Activated T-cell treated with anti-CD3 and anti-CD28 coated beads, Interleukin-2, amount 50 U/mL, for 72 hours (primary cell): ENCODE measurements at regions not wholly inside any gene's neighbourhood (a gene's known extent, or its start where the extent isn't known, plus 50 kb on each side); places are given as distances from the start of the nearest gene placed in this dataset.

ENCODE experiments used
- ATAC-seq, 2 donors: fragments of 150-1000 bp; cut with Tn5 transposase; replicated peaks in 1 of 2; 2 replicates each; pipeline ENCODE4 v1.10.0; 2021; ENCODE audit warnings: moderate library complexity in 2 of 2, mild to moderate bottlenecking in 1 of 2
- DNase-seq, 2 donors: peaks; one replicate each; pipeline ENCODE4 v3.0.0; 2021 to 2022; ENCODE audit warnings: mixed read lengths in 1 of 2
- H3K27ac Mint-ChIP-seq: one replicate; pipeline ENCODE4 v1.8.0; 2022; ENCODE audit warnings: mild to moderate bottlenecking, moderate library complexity, mixed read lengths
- H3K27me3 Mint-ChIP-seq: one replicate; pipeline ENCODE4 v1.8.0; 2022; ENCODE audit warnings: low read depth, mixed read lengths
- H3K36me3 Mint-ChIP-seq, 2 donors: one replicate each; pipeline ENCODE4 v1.8.0; 2022; ENCODE audit warnings: mixed read lengths in 2 of 2, mild to moderate bottlenecking in 1 of 2; ENCODE audit not compliant: insufficient read depth in 2 of 2
- H3K4me1 Mint-ChIP-seq: one replicate; pipeline ENCODE4 v1.8.0; 2022; ENCODE audit warnings: low read depth, mixed read lengths
- H3K4me3 Mint-ChIP-seq, 2 donors: one replicate each; pipeline ENCODE4 v1.8.0; 2022; ENCODE audit warnings: mild to moderate bottlenecking in 2 of 2, mixed read lengths in 2 of 2, moderate library complexity in 2 of 2
- H3K9me3 Mint-ChIP-seq, 2 donors: one replicate each; pipeline ENCODE4 v1.8.0; 2022; ENCODE audit warnings: mixed read lengths in 2 of 2

DNA sequence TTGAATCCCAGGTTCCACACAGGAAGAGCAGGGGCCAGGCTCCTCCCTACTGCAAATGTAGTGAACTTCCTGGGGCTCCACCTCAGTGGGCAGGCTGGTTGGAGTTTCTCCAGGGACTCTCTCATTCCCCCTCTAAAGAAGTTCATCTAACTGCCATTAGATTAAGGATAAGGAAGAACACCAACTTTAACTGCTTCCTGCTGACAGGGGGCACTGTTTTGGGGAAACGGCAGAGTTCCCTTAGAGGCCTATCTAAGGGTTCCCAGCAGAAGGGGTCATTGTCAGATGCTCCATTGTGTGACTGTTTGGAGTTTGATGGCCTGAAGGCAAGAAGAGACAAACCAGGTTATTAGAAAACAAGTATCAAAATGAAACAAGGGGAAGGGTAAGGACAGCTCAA lies 2159.7 kb upstream of the PIK3C3 start:
- no peak for DNase-seq
- Mint-ChIP-seq H3K4me1 (peaks cover 4% of the 10 kb centered on the region), H3K36me3 (no peaks in the 10 kb centered on the region), H3K27ac (no peak overlapping the region), H3K4me3 (no peak overlapping the region), H3K9me3 (peaks cover 1 to 10% of the 10 kb centered on the region in 2 donors), H3K27me3 (no peaks in the 10 kb centered on the region)
- no peak for ATAC-seq

- ATAC-seq (no peak), DNase-seq (no peak)
- Mint-ChIP-seq H3K36me3 (no peaks in the 10 kb centered on the region), H3K4me1 (no peaks in the 10 kb centered on the region), H3K27ac (no peak overlapping the region), H3K9me3 (peaks cover 1 to 8% of the 10 kb centered on the region in 2 donors), H3K27me3 (no peaks in the 10 kb centered on the region), H3K4me3 (no peak overlapping the region)
Observed at GRCh38 chr18:39793609-39794008, 2161.4 kb upstream of the PIK3C3 start.

GRCh38 chr18:39788383-39788782 lies 2166.7 kb upstream of the PIK3C3 start:
- Mint-ChIP-seq H3K27ac (no peak overlapping the region), H3K27me3 (no peaks in the 10 kb centered on the region)
- ATAC-seq: no peak

DNA sequence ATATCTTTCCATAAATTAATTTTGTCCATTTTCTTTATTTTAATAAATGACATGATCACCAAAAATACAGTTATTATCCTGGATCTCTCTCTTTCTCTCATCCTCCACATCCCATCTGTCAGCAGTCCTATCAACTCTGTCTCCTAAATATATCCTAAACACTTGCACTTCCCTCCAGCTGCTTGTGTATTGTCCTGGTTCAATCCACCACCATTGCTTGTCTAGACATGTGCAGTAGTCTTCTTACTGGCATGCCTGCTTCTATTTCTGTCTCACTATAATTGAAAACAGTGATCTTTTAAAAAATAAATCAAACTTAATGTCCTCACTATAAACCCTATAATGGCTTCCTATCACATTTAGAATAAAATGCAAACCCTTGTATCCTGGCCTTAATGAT lies 2168.6 kb upstream of the PIK3C3 start:
- Mint-ChIP-seq H3K27me3 (no peaks in the 10 kb centered on the region), H3K9me3 (peaks cover 0 to 7% of the 10 kb centered on the region in 2 donors), H3K4me1 (no peaks in the 10 kb centered on the region), H3K4me3 (no peak overlapping the region), H3K36me3 (no peaks in the 10 kb centered on the region), H3K27ac (no peak overlapping the region)
- DNase-seq: no peak
- no peak for ATAC-seq

More at GRCh38 chr18:39788383-39788782, 2166.7 kb upstream of the PIK3C3 start:
- no peaks in the 10 kb centered on the region for H3K36me3 Mint-ChIP-seq
- H3K9me3 Mint-ChIP-seq: peaks cover 0 to 11% of the 10 kb centered on the region in 2 donors
- DNase-seq: no peak
- no peaks in the 10 kb centered on the region for H3K4me1 Mint-ChIP-seq
- no peak overlapping the region for H3K4me3 Mint-ChIP-seq

DNA sequence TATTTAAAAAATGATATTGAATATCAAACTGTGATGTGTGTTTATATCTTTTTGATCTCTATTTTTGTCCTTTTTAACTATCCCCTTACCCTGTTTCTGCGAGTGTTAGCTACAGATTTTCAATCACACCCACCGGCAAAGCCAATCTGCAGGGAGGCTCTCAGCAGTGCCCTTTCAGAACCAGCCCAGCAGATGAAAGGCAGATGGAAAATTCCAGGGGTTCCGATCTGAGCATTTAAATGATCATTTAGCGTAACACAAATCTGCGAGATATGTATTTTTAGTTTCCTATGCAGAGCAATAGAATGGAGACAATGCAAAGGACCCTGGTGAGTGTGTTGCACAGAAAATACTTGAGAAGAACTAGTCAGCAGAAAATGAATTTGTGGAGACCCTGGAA lies 2170.5 kb upstream of the PIK3C3 start:
- no peaks in the 10 kb centered on the region for H3K27me3 Mint-ChIP-seq
- peaks cover 0 to 7% of the 10 kb centered on the region in 2 donors for H3K9me3 Mint-ChIP-seq
- H3K36me3 Mint-ChIP-seq: no peaks in the 10 kb centered on the region
- H3K4me1 Mint-ChIP-seq: no peaks in the 10 kb centered on the region
- H3K4me3 Mint-ChIP-seq: no peak overlapping the region
- ATAC-seq: no peak
- no peak overlapping the region for H3K27ac Mint-ChIP-seq
- no peak for DNase-seq

DNA sequence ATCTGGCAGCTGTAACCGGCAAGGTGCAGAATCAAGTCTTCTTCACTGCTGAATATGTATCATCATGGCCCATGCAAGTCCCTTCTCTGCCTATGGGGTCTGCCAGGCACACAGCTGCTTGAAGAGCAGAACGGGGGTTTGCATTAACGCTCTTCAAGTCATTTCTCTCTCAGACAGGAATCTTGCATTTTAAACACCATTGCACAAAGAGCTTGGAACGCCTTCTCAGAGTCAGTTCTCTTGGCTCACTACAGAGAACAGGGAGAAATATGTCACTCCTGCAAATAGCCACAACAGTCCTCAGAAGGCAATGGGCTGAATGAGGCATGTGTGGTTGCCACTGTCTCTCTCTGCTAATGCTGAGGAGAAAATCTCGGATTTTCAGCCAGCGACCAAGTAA lies 2173.5 kb upstream of the PIK3C3 start:
- DNase-seq (no peak), ATAC-seq (no peak)
- no peaks in the 10 kb centered on the region for H3K4me1 Mint-ChIP-seq
- H3K27me3 Mint-ChIP-seq: no peaks in the 10 kb centered on the region
- H3K9me3 Mint-ChIP-seq: peaks cover 2 to 5% of the 10 kb centered on the region in 2 donors
- no peak overlapping the region for H3K27ac Mint-ChIP-seq
- H3K36me3 Mint-ChIP-seq: no peaks in the 10 kb centered on the region
- no peak overlapping the region for H3K4me3 Mint-ChIP-seq

DNA sequence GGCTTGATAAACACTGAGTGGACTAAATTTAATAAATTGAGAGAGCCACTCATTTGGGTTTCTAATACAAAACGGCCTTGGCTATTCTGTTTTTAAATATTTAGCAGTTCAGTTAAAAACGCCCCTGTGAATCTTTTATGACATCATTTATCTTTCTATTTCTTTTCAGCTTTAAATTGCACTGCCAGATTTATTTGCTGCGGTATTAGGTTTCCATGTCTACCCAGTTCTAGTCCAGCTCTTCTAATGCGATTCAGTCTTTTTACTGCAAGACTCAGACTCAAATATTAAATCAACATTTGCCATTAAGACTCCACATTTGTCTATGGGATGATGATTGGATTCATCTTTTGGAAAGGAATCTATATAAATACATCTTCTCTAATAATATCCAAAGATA lies 2174.3 kb upstream of the PIK3C3 start:
- Mint-ChIP-seq H3K4me1 (no peaks in the 10 kb centered on the region), H3K36me3 (no peaks in the 10 kb centered on the region), H3K27me3 (no peaks in the 10 kb centered on the region), H3K9me3 (peaks cover 2 to 4% of the 10 kb centered on the region in 2 donors), H3K4me3 (no peak overlapping the region), H3K27ac (no peak overlapping the region)
- ATAC-seq: no peak
- no peak for DNase-seq

GRCh38 chr18:39779926-39780325 lies 2175.1 kb upstream of the PIK3C3 start:
- H3K27me3 Mint-ChIP-seq: no peaks in the 10 kb centered on the region
- H3K27ac Mint-ChIP-seq: no peak overlapping the region
- no peaks in the 10 kb centered on the region for H3K4me1 Mint-ChIP-seq
- ATAC-seq: no peak
- H3K36me3 Mint-ChIP-seq: no peaks in the 10 kb centered on the region
- H3K9me3 Mint-ChIP-seq: peaks cover 2 to 5% of the 10 kb centered on the region in 2 donors
- DNase-seq: no peak
- H3K4me3 Mint-ChIP-seq: no peak overlapping the region

- H3K36me3 Mint-ChIP-seq: no peaks in the 10 kb centered on the region
- no peak overlapping the region for H3K27ac Mint-ChIP-seq
- H3K4me3 Mint-ChIP-seq: no peak overlapping the region
- no peaks in the 10 kb centered on the region for H3K4me1 Mint-ChIP-seq
- DNase-seq (no peak), ATAC-seq (no peak)
- no peaks in the 10 kb centered on the region for H3K27me3 Mint-ChIP-seq
- H3K9me3 Mint-ChIP-seq: peaks cover 7% of the 10 kb centered on the region in 2 donors
Observed at GRCh38 chr18:39776766-39777165, 2178.3 kb upstream of the PIK3C3 start.

- Mint-ChIP-seq H3K4me1 (no peaks in the 10 kb centered on the region), H3K27me3 (no peaks in the 10 kb centered on the region)
Observed at GRCh38 chr18:39774957-39775598, 2180.0 kb upstream of the PIK3C3 start.

DNA sequence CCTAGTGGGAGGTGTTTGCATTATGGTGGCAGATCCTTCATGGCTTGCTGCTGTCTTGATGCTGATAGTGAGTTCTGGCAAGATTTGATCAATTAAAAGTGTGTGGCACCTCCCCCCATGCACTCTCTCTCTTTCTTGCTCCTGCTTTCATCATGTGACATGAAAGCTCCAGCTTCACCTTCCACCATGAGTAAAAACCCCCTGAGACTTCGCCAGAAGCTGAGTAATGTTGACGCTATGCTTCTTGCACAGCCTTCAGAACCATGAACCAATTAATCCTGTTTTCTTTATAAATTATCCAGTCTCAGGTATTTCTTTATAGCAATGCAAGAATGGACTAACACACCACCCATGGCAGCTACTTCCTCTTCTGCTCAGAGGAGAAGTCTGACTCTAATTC lies 2181.4 kb upstream of the PIK3C3 start:
- ATAC-seq (no peak), DNase-seq (no peak)
- no peaks in the 10 kb centered on the region for H3K36me3 Mint-ChIP-seq
- H3K4me1 Mint-ChIP-seq: no peaks in the 10 kb centered on the region
- H3K27me3 Mint-ChIP-seq: no peaks in the 10 kb centered on the region
- no peak overlapping the region for H3K27ac Mint-ChIP-seq
- no peak overlapping the region for H3K4me3 Mint-ChIP-seq
- peaks cover 8 to 11% of the 10 kb centered on the region in 2 donors for H3K9me3 Mint-ChIP-seq

More at GRCh38 chr18:39774957-39775598, 2180.0 kb upstream of the PIK3C3 start:
- Mint-ChIP-seq H3K4me3 (no peak overlapping the region), H3K9me3 (peaks cover 9 to 13% of the 10 kb centered on the region in 2 donors), H3K36me3 (no peaks in the 10 kb centered on the region), H3K27ac (no peak overlapping the region)
- DNase-seq: no peak
- ATAC-seq: no peak

DNA sequence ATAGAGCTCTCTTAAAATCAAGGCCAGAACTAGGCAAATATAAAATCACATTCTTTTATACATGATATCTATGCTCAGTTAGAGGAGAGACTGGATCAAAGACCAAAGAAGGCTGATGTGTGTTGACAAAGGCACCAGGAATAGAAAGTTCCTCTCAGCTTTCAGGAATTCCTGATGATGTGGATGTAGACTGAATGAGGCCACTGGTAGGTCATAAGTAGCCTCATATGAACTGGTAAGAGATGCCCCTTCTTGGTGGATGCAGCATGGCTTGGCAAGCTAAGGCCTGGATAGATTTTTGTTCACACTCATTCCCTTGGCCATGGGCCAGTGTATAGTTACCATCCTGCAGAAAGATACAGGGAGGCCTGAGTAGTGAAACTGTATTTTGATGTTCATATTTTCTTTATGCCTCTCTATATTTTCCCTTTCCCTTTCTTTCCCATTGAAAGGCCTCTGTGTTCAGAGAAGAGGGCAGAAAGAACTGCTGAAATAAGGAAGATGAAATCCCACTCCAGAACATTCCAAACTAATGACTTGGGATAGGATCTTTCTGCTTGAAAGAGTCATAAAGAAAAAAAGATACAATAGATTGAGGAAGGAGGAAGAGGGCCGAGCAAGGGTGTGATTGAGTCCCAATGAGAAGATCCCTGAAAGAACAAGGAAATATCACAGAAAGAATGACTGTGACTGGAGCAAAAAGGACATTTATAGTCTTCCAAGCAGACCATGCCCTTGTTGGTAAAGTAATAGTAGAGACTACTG lies 2182.7 kb upstream of the PIK3C3 start:
- no peak for ATAC-seq
- no peak overlapping the region for H3K4me3 Mint-ChIP-seq
- no peak for DNase-seq
- H3K9me3 Mint-ChIP-seq: peaks cover 8 to 11% of the 10 kb centered on the region in 2 donors
- no peaks in the 10 kb centered on the region for H3K27me3 Mint-ChIP-seq
- no peak overlapping the region for H3K27ac Mint-ChIP-seq
- H3K36me3 Mint-ChIP-seq: no peaks in the 10 kb centered on the region
- no peaks in the 10 kb centered on the region for H3K4me1 Mint-ChIP-seq

- no peaks in the 10 kb centered on the region for H3K4me1 Mint-ChIP-seq
- H3K4me3 Mint-ChIP-seq: no peak overlapping the region
- no peak for ATAC-seq
- H3K27ac Mint-ChIP-seq: no peak overlapping the region
- H3K9me3 Mint-ChIP-seq: peaks cover 6 to 11% of the 10 kb centered on the region in 2 donors
- H3K27me3 Mint-ChIP-seq: no peaks in the 10 kb centered on the region
- DNase-seq: no peak
- no peaks in the 10 kb centered on the region for H3K36me3 Mint-ChIP-seq
Observed at GRCh38 chr18:39770399-39770798, 2184.6 kb upstream of the PIK3C3 start.
